Activated T-cell treated with anti-CD3 and anti-CD28 coated beads, Interleukin-2, amount 50 U/mL, for 24 hours (primary cell): ENCODE measurements at regions not wholly inside any gene's neighbourhood (a gene's known extent, or its start where the extent isn't known, plus 50 kb on each side); places are given as distances from the start of the nearest gene placed in this dataset.
"Not testable (repeated sequence)": the region's sequence is repeated elsewhere in the genome, so short reads cannot be mapped to it uniquely, and the experiment has no call there.

Experiments
- DNase-seq: peaks from one replicate; pipeline ENCODE4 v3.0.0-alpha.2; 2020
- H3K27ac Mint-ChIP-seq: 2 replicates; pipeline ENCODE4 v1.8.0; 2020; ENCODE audit warnings: mild to moderate bottlenecking, mixed read lengths
- H3K27me3 Mint-ChIP-seq: 2 replicates; pipeline ENCODE4 v1.8.0; 2020; ENCODE audit warnings: mixed read lengths
- H3K36me3 Mint-ChIP-seq: 2 replicates; pipeline ENCODE4 v1.8.0; 2020; ENCODE audit warnings: low read depth, mixed read lengths
- H3K4me1 Mint-ChIP-seq: 2 replicates; pipeline ENCODE4 v1.8.0; 2020; ENCODE audit warnings: low read depth, mixed read lengths
- H3K4me3 Mint-ChIP-seq: 2 replicates; pipeline ENCODE4 v1.8.0; 2020; ENCODE audit warnings: mild to moderate bottlenecking, moderate library complexity, mixed read lengths
- H3K9me3 Mint-ChIP-seq: 2 replicates; pipeline ENCODE4 v1.8.0; 2020; ENCODE audit warnings: mixed read lengths

DNA sequence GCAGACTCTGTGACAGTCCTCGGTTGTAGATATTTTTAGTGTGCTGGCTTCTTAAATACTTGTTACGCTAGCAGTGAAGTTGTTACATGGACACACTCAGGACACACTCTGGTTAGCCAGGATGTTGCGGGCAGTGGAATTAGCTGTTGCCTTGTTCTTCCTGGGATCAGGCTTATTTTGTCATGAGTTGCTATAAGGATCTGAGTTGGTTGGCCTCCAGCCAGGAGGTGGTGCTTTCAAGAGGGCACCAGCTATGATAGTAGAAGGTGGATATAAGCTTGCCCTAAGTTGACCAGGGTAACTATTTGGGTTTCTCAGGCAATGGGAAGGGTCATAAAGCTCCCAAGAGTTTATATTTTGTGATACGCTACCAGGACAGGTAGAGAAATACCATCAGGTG, 150.1 kb upstream of the C1GALT1 start:
- no peaks in the 10 kb centered on the region for H3K4me1 Mint-ChIP-seq
- no peak overlapping the region for H3K4me3 Mint-ChIP-seq
- H3K27ac Mint-ChIP-seq, result no peak overlapping the region
- peaks cover 23% of the 10 kb centered on the region for H3K27me3 Mint-ChIP-seq
- H3K9me3 Mint-ChIP-seq, result peaks cover 3% of the 10 kb centered on the region
- no peaks in the 10 kb centered on the region for H3K36me3 Mint-ChIP-seq
- DNase-seq, result no peak

DNA sequence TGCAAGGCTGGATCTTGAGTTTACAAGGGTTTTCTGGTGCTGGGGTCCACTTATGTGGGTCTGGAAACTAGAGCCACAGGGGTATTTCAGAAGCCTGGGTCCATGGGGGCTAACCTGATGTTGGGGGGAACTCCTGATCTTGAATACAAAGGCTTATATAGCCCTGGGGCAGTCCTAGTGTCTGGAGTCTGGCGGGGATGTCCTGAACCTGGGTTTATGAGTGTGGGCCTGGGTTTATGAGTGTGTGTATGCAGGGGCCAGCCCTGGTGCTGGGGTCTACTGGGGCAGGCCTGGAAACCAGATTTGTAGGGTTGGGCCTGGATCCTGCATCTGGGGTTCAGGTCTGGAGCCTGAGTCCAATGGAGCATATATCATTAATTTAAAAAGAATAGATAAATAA, 146.5 kb upstream of the C1GALT1 start:
- Mint-ChIP-seq H3K9me3 (no peaks in the 10 kb centered on the region), H3K27me3 (peaks cover 3% of the 10 kb centered on the region), H3K36me3 (no peaks in the 10 kb centered on the region), H3K27ac (no peak overlapping the region), H3K4me1 (no peaks in the 10 kb centered on the region), H3K4me3 (no peak overlapping the region)
- DNase-seq, result no peak

DNA sequence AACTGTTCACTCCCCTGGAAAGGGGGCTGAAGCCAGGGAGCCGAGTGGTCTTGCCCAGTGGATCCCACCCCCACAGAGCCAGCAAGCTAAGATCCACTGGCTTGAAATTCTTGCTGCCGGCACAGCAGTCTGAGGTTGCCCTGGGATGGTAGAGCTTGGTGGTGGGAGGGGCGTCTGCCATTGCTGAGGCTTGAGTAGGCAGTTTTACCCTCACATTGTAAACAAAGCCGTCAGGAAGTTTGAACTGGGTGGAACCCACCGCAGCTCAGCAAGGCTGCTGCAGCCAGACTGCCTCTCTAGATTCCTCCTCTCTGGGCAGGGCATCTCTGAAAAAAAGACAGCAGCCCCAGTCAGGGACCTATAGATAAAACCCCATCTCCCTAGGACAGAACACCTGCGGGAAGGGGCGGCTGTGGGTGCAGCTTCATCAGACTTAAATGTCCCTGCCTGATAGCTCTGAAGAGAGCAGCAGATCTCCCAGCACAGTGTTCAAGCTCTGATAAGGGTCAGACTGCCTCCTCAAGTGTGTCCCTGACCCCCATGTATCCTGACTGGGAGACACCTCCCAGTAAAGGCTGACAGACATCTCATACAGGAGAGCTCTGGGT, 140.0 kb upstream of the C1GALT1 start:
- H3K4me3 Mint-ChIP-seq, H3K4me1 Mint-ChIP-seq, H3K36me3 Mint-ChIP-seq, H3K9me3 Mint-ChIP-seq, DNase-seq, H3K27me3 Mint-ChIP-seq, H3K27ac Mint-ChIP-seq: not testable (repeated sequence)

GRCh38 chr7:7044806-7045205, 137.5 kb upstream of the C1GALT1 start:
- H3K27me3 Mint-ChIP-seq, result peaks cover 4% of the 10 kb centered on the region
- peaks cover 3% of the 10 kb centered on the region for H3K9me3 Mint-ChIP-seq
- no peak for DNase-seq
- no peak overlapping the region for H3K4me3 Mint-ChIP-seq
- no peaks in the 10 kb centered on the region for H3K36me3 Mint-ChIP-seq
- no peak overlapping the region for H3K27ac Mint-ChIP-seq
- peaks cover 5% of the 10 kb centered on the region for H3K4me1 Mint-ChIP-seq

DNA sequence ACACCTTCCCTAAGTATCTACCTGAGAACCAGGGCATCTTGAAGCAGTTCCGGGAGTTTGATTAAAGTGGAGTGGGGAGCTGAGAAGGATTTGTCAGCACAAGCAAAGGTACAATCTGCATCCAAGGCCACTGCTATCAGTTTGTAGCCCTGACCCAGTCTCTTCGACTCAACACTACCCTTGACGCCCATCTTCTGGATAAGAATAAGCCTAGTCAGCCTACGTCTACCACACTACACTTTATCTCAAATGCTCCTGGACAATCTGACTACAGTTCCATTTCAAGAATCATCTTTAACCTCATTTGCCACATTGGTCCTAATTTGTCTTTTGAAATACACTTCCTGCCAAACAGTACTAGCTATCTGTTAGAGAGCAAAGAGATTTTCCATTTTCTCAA, 134.1 kb upstream of the C1GALT1 start:
- Mint-ChIP-seq H3K4me3 (no peak overlapping the region), H3K36me3 (no peaks in the 10 kb centered on the region), H3K27me3 (no peaks in the 10 kb centered on the region), H3K9me3 (peaks cover 3% of the 10 kb centered on the region), H3K27ac (no peak overlapping the region), H3K4me1 (no peaks in the 10 kb centered on the region)
- no peak for DNase-seq

DNA sequence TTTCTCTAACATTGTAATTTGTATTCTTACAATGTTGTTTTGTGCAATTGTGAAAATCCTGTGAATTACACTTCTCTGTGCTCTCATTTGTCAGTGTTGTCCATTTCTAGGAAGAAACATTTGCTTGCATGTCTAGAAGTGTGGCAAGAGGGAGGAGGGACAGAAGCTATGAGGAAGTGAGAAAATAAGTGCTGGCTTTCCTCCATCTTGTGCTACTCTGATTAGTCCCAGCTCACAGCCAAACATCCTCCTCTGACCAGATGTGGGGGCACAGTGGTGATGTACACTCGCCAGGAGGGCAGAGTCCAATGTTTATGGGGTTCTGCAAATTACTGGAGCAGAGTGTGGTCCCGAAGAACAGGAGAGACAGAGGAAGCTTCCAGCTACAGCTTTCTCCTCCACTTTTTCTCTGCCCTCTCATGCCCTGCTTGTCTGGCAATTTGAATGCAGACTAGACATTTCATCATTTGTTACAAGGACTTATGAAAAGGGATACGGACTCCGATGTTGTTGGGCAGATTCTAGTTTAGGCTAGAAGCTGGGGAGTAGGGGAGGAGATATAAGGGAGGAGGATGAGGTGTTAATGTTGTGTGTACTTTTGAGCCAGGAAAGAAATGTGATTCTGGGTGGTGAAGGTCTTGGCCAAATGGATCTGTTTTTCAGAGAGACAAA, 131.0 kb upstream of the C1GALT1 start:
- H3K4me1 Mint-ChIP-seq, result no peaks in the 10 kb centered on the region
- no peak overlapping the region for H3K4me3 Mint-ChIP-seq
- no peaks in the 10 kb centered on the region for H3K36me3 Mint-ChIP-seq
- H3K9me3 Mint-ChIP-seq, result peaks cover 3% of the 10 kb centered on the region
- no peak for DNase-seq
- H3K27me3 Mint-ChIP-seq, result no peaks in the 10 kb centered on the region
- no peak overlapping the region for H3K27ac Mint-ChIP-seq

GRCh38 chr7:7054252-7054830, 128.0 kb upstream of the C1GALT1 start:
- no peak for DNase-seq
- Mint-ChIP-seq H3K27me3 (no peaks in the 10 kb centered on the region), H3K36me3 (no peaks in the 10 kb centered on the region), H3K4me1 (no peaks in the 10 kb centered on the region), H3K27ac (no peak overlapping the region), H3K4me3 (no peak overlapping the region), H3K9me3 (no peaks in the 10 kb centered on the region)

- no peaks in the 10 kb centered on the region for H3K36me3 Mint-ChIP-seq
- no peak for DNase-seq
These were observed 121.3 kb upstream of the C1GALT1 start for GRCh38 chr7:7060828-7061599.

DNA sequence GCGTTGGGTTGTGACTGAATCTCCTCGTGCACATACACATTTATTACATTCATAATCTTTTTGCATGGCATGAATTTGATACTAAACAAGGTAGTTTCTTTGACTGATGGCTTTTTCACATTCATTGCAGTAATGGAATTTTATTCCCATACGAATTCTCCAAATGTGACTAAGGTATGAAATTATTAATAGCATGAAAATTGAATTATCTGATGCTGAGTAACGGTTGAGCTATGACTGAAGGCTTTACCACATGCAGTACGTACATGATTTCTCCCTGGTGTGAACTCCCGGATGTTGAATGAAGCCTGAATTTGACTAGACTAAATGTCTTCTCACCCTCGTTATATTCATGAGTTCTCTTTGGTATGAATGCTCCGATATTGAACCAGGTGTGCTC, 104.4 kb upstream of the C1GALT1 start:
- Mint-ChIP-seq H3K4me1 (no peaks in the 10 kb centered on the region), H3K27me3 (no peaks in the 10 kb centered on the region), H3K36me3 (no peaks in the 10 kb centered on the region), H3K4me3 (no peak overlapping the region), H3K9me3 (peaks cover 4% of the 10 kb centered on the region), H3K27ac (no peak overlapping the region)
- DNase-seq, result no peak

More at GRCh38 chr7:7060828-7061599, 121.3 kb upstream of the C1GALT1 start:
- Mint-ChIP-seq H3K4me1 (no peaks in the 10 kb centered on the region), H3K27me3 (no peaks in the 10 kb centered on the region), H3K9me3 (no peaks in the 10 kb centered on the region), H3K4me3 (no peak overlapping the region), H3K27ac (no peak overlapping the region)

DNA sequence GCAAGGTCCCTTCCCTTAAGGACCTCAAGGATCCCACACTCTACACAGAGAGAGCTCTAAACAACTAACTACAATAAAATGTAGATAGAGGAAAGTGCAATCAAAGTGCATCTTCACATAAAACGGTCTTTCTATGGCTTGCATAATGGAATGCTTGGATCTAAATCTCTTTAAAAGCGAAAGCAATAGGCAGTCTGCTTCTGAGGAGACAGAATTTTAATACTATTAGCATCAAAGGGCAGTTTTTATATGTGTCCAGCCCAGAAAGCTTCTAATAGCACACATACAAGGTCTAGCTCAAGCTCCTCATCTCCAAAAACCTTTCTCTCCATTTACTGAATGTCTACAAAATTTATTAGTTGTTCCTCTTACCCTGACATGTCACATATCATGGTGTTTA, 101.5 kb upstream of the C1GALT1 start:
- Mint-ChIP-seq H3K4me1 (no peaks in the 10 kb centered on the region), H3K27ac (no peak overlapping the region), H3K36me3 (no peaks in the 10 kb centered on the region), H3K4me3 (no peak overlapping the region), H3K9me3 (no peaks in the 10 kb centered on the region), H3K27me3 (no peaks in the 10 kb centered on the region)
- DNase-seq, result no peak

DNA sequence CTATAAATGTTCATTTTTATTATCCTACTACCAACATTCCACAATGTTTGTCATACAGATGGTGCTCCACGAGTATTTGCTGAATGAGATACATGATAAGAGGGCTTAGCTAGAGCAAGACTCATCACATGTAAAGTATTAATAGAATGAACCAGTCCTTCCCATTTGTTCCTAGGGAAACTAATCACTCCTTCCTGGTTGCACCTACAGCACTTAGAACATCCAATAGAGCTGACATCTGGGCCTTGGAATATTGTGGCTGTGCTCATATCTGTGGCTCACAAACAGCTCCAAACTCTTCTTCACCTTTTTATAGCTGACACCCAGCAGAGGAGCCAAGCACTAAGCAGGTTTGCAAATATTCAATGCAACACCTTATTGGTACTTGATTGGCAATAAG, 91.9 kb upstream of the C1GALT1 start:
- Mint-ChIP-seq H3K4me1 (no peaks in the 10 kb centered on the region), H3K27me3 (peaks cover 43% of the 10 kb centered on the region), H3K36me3 (no peaks in the 10 kb centered on the region), H3K27ac (no peak overlapping the region), H3K9me3 (peaks cover 12% of the 10 kb centered on the region), H3K4me3 (no peak overlapping the region)
- no peak for DNase-seq

DNA sequence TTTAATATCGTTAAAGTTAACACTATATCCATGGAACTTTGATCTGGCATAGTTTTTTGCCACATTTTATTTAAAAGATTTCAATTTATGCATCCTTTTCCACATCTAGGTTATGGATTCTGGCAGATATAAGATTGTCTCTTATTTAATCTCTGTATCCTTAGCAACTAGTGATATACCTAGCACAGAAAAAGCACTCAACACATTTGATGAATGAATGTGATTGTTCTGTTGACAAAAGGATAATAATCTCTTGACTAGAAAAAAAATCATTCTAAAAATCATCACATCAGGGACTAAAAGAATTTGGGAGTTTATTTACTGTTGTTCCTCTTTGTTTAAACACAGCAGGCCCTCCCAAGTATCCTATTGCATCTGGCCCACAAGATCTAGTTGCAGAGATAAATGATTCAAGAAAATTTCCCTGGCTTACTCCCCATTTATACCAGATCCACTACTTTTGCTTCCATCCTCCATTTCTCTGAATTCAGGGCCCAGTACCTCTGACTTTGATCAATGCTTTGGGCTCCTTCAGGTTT, 84.0 kb upstream of the C1GALT1 start:
- peaks cover 3% of the 10 kb centered on the region for H3K4me1 Mint-ChIP-seq
- H3K36me3 Mint-ChIP-seq, result no peaks in the 10 kb centered on the region
- H3K9me3 Mint-ChIP-seq, result no peaks in the 10 kb centered on the region
- no peak for DNase-seq
- no peaks in the 10 kb centered on the region for H3K27me3 Mint-ChIP-seq
- H3K27ac Mint-ChIP-seq, result no peak overlapping the region
- no peak overlapping the region for H3K4me3 Mint-ChIP-seq

DNA sequence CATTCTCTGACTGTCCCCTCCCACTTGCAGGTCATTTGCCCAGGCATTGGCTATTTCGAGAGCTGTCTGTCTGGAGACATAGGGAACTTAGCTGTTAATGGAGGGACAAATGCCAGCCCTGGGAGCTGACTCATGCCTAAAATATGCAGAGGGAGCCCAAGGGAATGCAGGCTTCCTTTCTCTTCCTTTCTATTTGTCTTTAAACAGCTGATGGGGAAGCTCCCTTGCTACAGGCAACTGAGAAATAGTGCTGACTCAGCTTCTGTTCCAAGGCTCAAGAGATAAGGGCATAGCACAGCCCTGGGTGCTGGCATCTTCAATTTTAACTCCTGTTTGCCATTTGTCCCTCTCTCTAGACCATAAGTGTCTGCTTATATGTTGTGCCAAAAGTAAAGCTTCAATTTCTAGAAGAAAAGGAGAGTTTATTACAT, 82.7 kb upstream of the C1GALT1 start:
- Mint-ChIP-seq H3K4me1 (peaks cover 8% of the 10 kb centered on the region), H3K9me3 (no peaks in the 10 kb centered on the region), H3K27ac (no peak overlapping the region), H3K27me3 (no peaks in the 10 kb centered on the region), H3K36me3 (no peaks in the 10 kb centered on the region), H3K4me3 (no peak overlapping the region)
- DNase-seq, result no peak

- no peak overlapping the region for H3K27ac Mint-ChIP-seq
- no peak for DNase-seq
- no peaks in the 10 kb centered on the region for H3K9me3 Mint-ChIP-seq
- peaks cover 17% of the 10 kb centered on the region for H3K4me1 Mint-ChIP-seq
- no peaks in the 10 kb centered on the region for H3K36me3 Mint-ChIP-seq
- H3K27me3 Mint-ChIP-seq, result no peaks in the 10 kb centered on the region
- no peak overlapping the region for H3K4me3 Mint-ChIP-seq
These were observed 81.9 kb upstream of the C1GALT1 start for GRCh38 chr7:7100432-7100849.
